ENCODE measurements at regions not wholly inside any gene's neighbourhood (a gene's known extent, or its start where the extent isn't known, plus 50 kb on each side); places are given as distances from the start of the nearest gene placed in this dataset.

GRCh38 chr10:128777342-128777741 lies 651.1 kb upstream of the MKI67 start:
- DNase-seq = no peak

GRCh38 chr10:128779416-128779815 lies 653.2 kb upstream of the MKI67 start:
- DNase-seq = no peak

GRCh38 chr10:128780156-128780761 lies 654.0 kb upstream of the MKI67 start:
- DNase-seq = no peak

GRCh38 chr10:128781637-128782036 lies 655.4 kb upstream of the MKI67 start:
- no peak for DNase-seq

GRCh38 chr10:128784444-128784843 lies 658.2 kb upstream of the MKI67 start:
- DNase-seq = no peak

- no peak for DNase-seq
Observed at GRCh38 chr10:128792426-128793140, 666.4 kb upstream of the MKI67 start.

GRCh38 chr10:128793726-128794655 lies 667.8 kb upstream of the MKI67 start:
- no peak for DNase-seq

- DNase-seq = no peak
Observed at GRCh38 chr10:128796396-128796912, 670.2 kb upstream of the MKI67 start.

GRCh38 chr10:128802062-128802461 lies 665.0 kb upstream of the MGMT start:
- DNase-seq = no peak

- no peak for DNase-seq
Observed at GRCh38 chr10:128803790-128804189, 663.3 kb upstream of the MGMT start.

- DNase-seq = no peak
Observed at GRCh38 chr10:128804411-128804810, 662.6 kb upstream of the MGMT start.

GRCh38 chr10:128808921-128809440 lies 658.1 kb upstream of the MGMT start:
- no peak for DNase-seq

GRCh38 chr10:128811511-128811910 lies 655.5 kb upstream of the MGMT start:
- no peak for DNase-seq

GRCh38 chr10:128812000-128812399 lies 655.0 kb upstream of the MGMT start:
- DNase-seq = no peak

GRCh38 chr10:128813574-128813973 lies 653.5 kb upstream of the MGMT start:
- DNase-seq = no peak

GRCh38 chr10:128814024-128814423 lies 653.0 kb upstream of the MGMT start:
- DNase-seq = no peak

- no peak for DNase-seq
Observed at GRCh38 chr10:128814782-128815181, 652.3 kb upstream of the MGMT start.

GRCh38 chr10:128816726-128817125 lies 650.3 kb upstream of the MGMT start:
- DNase-seq = no peak

- DNase-seq = no peak
Observed at GRCh38 chr10:128817636-128818035, 649.4 kb upstream of the MGMT start.

GRCh38 chr10:128820663-128821062 lies 646.4 kb upstream of the MGMT start:
- DNase-seq = no peak

- no peak for DNase-seq
Observed at GRCh38 chr10:128823201-128823600, 643.8 kb upstream of the MGMT start.

GRCh38 chr10:128825626-128826025 lies 641.4 kb upstream of the MGMT start:
- DNase-seq = no peak

GRCh38 chr10:128833671-128834070 lies 633.4 kb upstream of the MGMT start:
- DNase-seq = no peak

All from CD4-positive, alpha-beta T cell treated with Interleukin-15 for 1 hour (primary cell).